NT2/D1 (cell line): ENCODE measurements at regions not wholly inside any gene's neighbourhood (a gene's known extent, or its start where the extent isn't known, plus 50 kb on each side); places are given as distances from the start of the nearest gene placed in this dataset.
"Not testable (repeated sequence)": the region's sequence is repeated elsewhere in the genome, so short reads cannot be mapped to it uniquely, and the experiment has no call there.

Experiments used
- YY1 ChIP-seq: IDR thresholded peaks from 2 replicates; pipeline ENCODE4 v1.6.1; 2011; ENCODE audit not compliant: insufficient read length, insufficient read depth
- ZNF274 ChIP-seq: IDR thresholded peaks from 2 replicates; pipeline ENCODE4 v1.6.1; 2011; ENCODE audit warnings: mild to moderate bottlenecking, low read depth, low read length

DNA sequence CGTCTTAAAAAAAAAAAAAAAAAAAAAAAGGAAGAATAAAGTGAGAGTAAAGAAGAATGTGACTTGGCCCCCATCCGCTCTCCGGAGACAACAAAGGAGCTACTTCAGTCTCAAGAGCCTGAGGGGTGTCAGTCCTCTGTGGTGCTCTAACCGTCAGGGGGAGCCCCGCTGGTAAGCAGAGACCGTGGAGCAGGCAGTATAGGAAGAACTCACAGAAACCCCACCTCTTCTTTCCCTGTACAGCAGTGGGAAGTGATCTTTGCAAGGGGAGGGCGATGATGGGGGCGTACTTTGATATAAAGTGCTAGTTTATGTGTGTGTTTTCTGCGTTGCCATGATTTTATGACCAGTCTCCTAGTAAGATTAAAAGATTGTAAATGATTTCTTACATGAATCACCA, 1527.3 kb downstream of the KHDRBS2 start:
- TF ChIP-seq ZNF274, YY1: not testable (repeated sequence)
